HG03066 (cell line): ENCODE measurements at regions not wholly inside any gene's neighbourhood (a gene's known extent, or its start where the extent isn't known, plus 50 kb on each side); places are given as distances from the start of the nearest gene placed in this dataset.
"Not testable (repeated sequence)": the region's sequence is repeated elsewhere in the genome, so short reads cannot be mapped to it uniquely, and the experiment has no call there.

ENCODE experiments used
- ATAC-seq: cut with Tn5 transposase; IDR thresholded peaks from one replicate; pipeline ENCODE4 v1.9.1; 2021; ENCODE audit warnings: low read depth; ENCODE audit not compliant: unreplicated experiment

GRCh38 chr14:41297576-41298327, 308.9 kb upstream of the LRFN5 start:
- no peak for ATAC-seq

- ATAC-seq = no peak
Measured at GRCh38 chr14:41295734-41296133, 310.9 kb upstream of the LRFN5 start.

- ATAC-seq = no peak
Measured at GRCh38 chr14:41289025-41289424, 317.7 kb upstream of the LRFN5 start.

GRCh38 chr14:41285186-41285748, 321.4 kb upstream of the LRFN5 start:
- ATAC-seq = no peak

GRCh38 chr14:41280745-41281144, 325.9 kb upstream of the LRFN5 start:
- no peak for ATAC-seq

- ATAC-seq = no peak
Measured at GRCh38 chr14:41277450-41277849, 329.2 kb upstream of the LRFN5 start.

GRCh38 chr14:41257476-41257875, 349.2 kb upstream of the LRFN5 start:
- no peak for ATAC-seq

GRCh38 chr14:41235466-41235865, 371.2 kb upstream of the LRFN5 start:
- ATAC-seq = no peak

GRCh38 chr14:41230683-41231082, 376.0 kb upstream of the LRFN5 start:
- no peak for ATAC-seq

GRCh38 chr14:41229824-41230223, 376.9 kb upstream of the LRFN5 start:
- ATAC-seq = no peak

- no peak for ATAC-seq
Measured at GRCh38 chr14:41225433-41225832, 381.2 kb upstream of the LRFN5 start.

GRCh38 chr14:41222581-41222980, 384.1 kb upstream of the LRFN5 start:
- ATAC-seq = no peak

GRCh38 chr14:41214978-41215377, 391.7 kb upstream of the LRFN5 start:
- not testable (repeated sequence) for ATAC-seq

GRCh38 chr14:41201696-41202095, 405.0 kb upstream of the LRFN5 start:
- ATAC-seq = no peak

- ATAC-seq = no peak
Measured at GRCh38 chr14:41187868-41188267, 418.8 kb upstream of the LRFN5 start.

- ATAC-seq = no peak
Measured at GRCh38 chr14:41171045-41171444, 435.6 kb upstream of the LRFN5 start.

- no peak for ATAC-seq
Measured at GRCh38 chr14:41167040-41167439, 439.6 kb upstream of the LRFN5 start.

GRCh38 chr14:41154143-41154807, 452.4 kb upstream of the LRFN5 start:
- no peak for ATAC-seq

- no peak for ATAC-seq
Measured at GRCh38 chr14:41146391-41146790, 460.3 kb upstream of the LRFN5 start.

GRCh38 chr14:41144370-41144769, 462.3 kb upstream of the LRFN5 start:
- no peak for ATAC-seq

- no peak for ATAC-seq
Measured at GRCh38 chr14:41137741-41138140, 468.9 kb upstream of the LRFN5 start.

- ATAC-seq = no peak
Measured at GRCh38 chr14:41130274-41130673, 476.4 kb upstream of the LRFN5 start.
